HAP-1 (cell line): ENCODE measurements at regions not wholly inside any gene's neighbourhood (a gene's known extent, or its start where the extent isn't known, plus 50 kb on each side); places are given as distances from the start of the nearest gene placed in this dataset.
A peak's percentile ranks its signal among the peaks of the same experiment; 100 is the strongest.

Experiments used
- DNase-seq, 2 experiments: peaks; one replicate each; pipeline ENCODE4 v3.0.0-alpha.2; 2016 to 2020; ENCODE audit warnings: low spot score in 2 of 2
- H3K27me3 ChIP-seq: fragments of 250-450 bp; sonication (Bioruptor Pico); 2 replicates; pipeline ENCODE4 v1.5.1; 2020; ENCODE audit warnings: low read depth, mild to moderate bottlenecking, moderate library complexity
- H3K36me3 ChIP-seq: fragments of 250-450 bp; sonication (Bioruptor Pico); replicated peaks from 2 replicates; pipeline ENCODE4 v1.5.1; 2020; ENCODE audit warnings: mild to moderate bottlenecking
- H3K4me1 ChIP-seq: fragments of 250-450 bp; sonication (Bioruptor Pico); 2 replicates; pipeline ENCODE4 v1.5.1; 2020; ENCODE audit warnings: mild to moderate bottlenecking
- H3K4me3 ChIP-seq: fragments of 250-450 bp; sonication (Bioruptor Pico); 2 replicates; pipeline ENCODE4 v1.5.1; 2020; ENCODE audit warnings: mild to moderate bottlenecking, moderate library complexity
- H3K9me3 ChIP-seq: fragments of 250-450 bp; sonication (Bioruptor Pico); 2 replicates; pipeline ENCODE4 v1.5.1; 2020; ENCODE audit warnings: mild to moderate bottlenecking, moderate library complexity
- in situ Hi-C: fragments of 300-500 bp; cut with MboI; formaldehyde crosslinking; loops from 3 replicates; pipeline ENCODE4 v1.14.3; 2020; ENCODE audit warnings: low sequenced_read_pairs, inconsistent platforms, mixed read lengths

- H3K36me3 ChIP-seq = no peaks in the 10 kb centered on the region
- no peaks in the 10 kb centered on the region for H3K27me3 ChIP-seq
- H3K4me3 ChIP-seq = no peak overlapping the region
- no peak for DNase-seq
- no peaks in the 10 kb centered on the region for H3K4me1 ChIP-seq
- in situ Hi-C loops = loop anchor here (25.0 kb wide), 1 partner anchor 279 kb away; no protein-coding TSS in a partner anchor
- no peaks in the 10 kb centered on the region for H3K9me3 ChIP-seq
Observed at GRCh38 chr11:112566124-112566523, 305.5 kb upstream of the PLET1 start.

- in situ Hi-C loops = loop anchor here (25.0 kb wide), 1 partner anchor 283 kb away; no protein-coding TSS in a partner anchor
- Histone ChIP-seq H3K4me3 (no peak overlapping the region), H3K36me3 (no peaks in the 10 kb centered on the region), H3K9me3 (no peaks in the 10 kb centered on the region), H3K4me1 (no peaks in the 10 kb centered on the region), H3K27me3 (no peaks in the 10 kb centered on the region)
- DNase-seq = no peak
Observed at GRCh38 chr11:112570333-112570732, 309.7 kb upstream of the PLET1 start.

- Histone ChIP-seq H3K4me3 (no peak overlapping the region), H3K36me3 (no peaks in the 10 kb centered on the region), H3K9me3 (no peaks in the 10 kb centered on the region), H3K4me1 (no peaks in the 10 kb centered on the region), H3K27me3 (no peaks in the 10 kb centered on the region)
- in situ Hi-C loops = loop anchor here (25.0 kb wide), 1 partner anchor 708 kb away; no protein-coding TSS in a partner anchor
- no peak for DNase-seq
Observed at GRCh38 chr11:112579282-112579681, 318.6 kb upstream of the PLET1 start.

- in situ Hi-C loops = loop anchor here (25.0 kb wide), 1 partner anchor 706 kb away; no protein-coding TSS in a partner anchor
- Histone ChIP-seq H3K4me3 (no peak overlapping the region), H3K27me3 (no peaks in the 10 kb centered on the region), H3K9me3 (no peaks in the 10 kb centered on the region), H3K4me1 (no peaks in the 10 kb centered on the region), H3K36me3 (no peaks in the 10 kb centered on the region)
- no peak for DNase-seq
Observed at GRCh38 chr11:112580864-112581263, 320.2 kb upstream of the PLET1 start.

- in situ Hi-C loops = loop anchor here (25.0 kb wide), 1 partner anchor 706 kb away; no protein-coding TSS in a partner anchor
- Histone ChIP-seq H3K36me3 (no peaks in the 10 kb centered on the region), H3K9me3 (no peaks in the 10 kb centered on the region), H3K27me3 (no peaks in the 10 kb centered on the region), H3K4me3 (no peak overlapping the region), H3K4me1 (no peaks in the 10 kb centered on the region)
- no peak for DNase-seq
Observed at GRCh38 chr11:112581747-112582146, 321.1 kb upstream of the PLET1 start.

- Histone ChIP-seq H3K4me1 (no peaks in the 10 kb centered on the region), H3K27me3 (no peaks in the 10 kb centered on the region), H3K36me3 (no peaks in the 10 kb centered on the region), H3K4me3 (no peak overlapping the region), H3K9me3 (no peaks in the 10 kb centered on the region)
- in situ Hi-C loops = loop anchor here (25.0 kb wide), 1 partner anchor 705 kb away; no protein-coding TSS in a partner anchor
- no peak for DNase-seq
Observed at GRCh38 chr11:112582366-112582765, 321.7 kb upstream of the PLET1 start.

GRCh38 chr11:112583261-112583893 is 322.7 kb upstream of the PLET1 start:
- in situ Hi-C loops = loop anchor here (25.0 kb wide), 1 partner anchor 704 kb away; no protein-coding TSS in a partner anchor
- no peak for DNase-seq

GRCh38 chr11:112584672-112585071 is 324.0 kb upstream of the PLET1 start:
- Histone ChIP-seq H3K4me3 (no peak overlapping the region), H3K36me3 (no peaks in the 10 kb centered on the region), H3K9me3 (no peaks in the 10 kb centered on the region), H3K27me3 (no peaks in the 10 kb centered on the region), H3K4me1 (no peaks in the 10 kb centered on the region)
- in situ Hi-C loops = loop anchor here (25.0 kb wide), 1 partner anchor 703 kb away; no protein-coding TSS in a partner anchor
- DNase-seq = peak in 1 of 2 experiments; percentile 11

More at GRCh38 chr11:112583261-112583893, 322.7 kb upstream of the PLET1 start:
- Histone ChIP-seq H3K27me3 (no peaks in the 10 kb centered on the region), H3K36me3 (no peaks in the 10 kb centered on the region), H3K4me3 (no peak overlapping the region), H3K4me1 (no peaks in the 10 kb centered on the region), H3K9me3 (no peaks in the 10 kb centered on the region)

GRCh38 chr11:112587664-112588063 is 327.0 kb upstream of the PLET1 start:
- no peaks in the 10 kb centered on the region for H3K36me3 ChIP-seq
- no peak for DNase-seq
- in situ Hi-C loops = loop anchor here (25.0 kb wide), 1 partner anchor 700 kb away; no protein-coding TSS in a partner anchor
- H3K4me1 ChIP-seq = no peaks in the 10 kb centered on the region
- no peaks in the 10 kb centered on the region for H3K27me3 ChIP-seq
- no peak overlapping the region for H3K4me3 ChIP-seq
- H3K9me3 ChIP-seq = no peaks in the 10 kb centered on the region

- Histone ChIP-seq H3K9me3 (no peaks in the 10 kb centered on the region), H3K4me3 (no peak overlapping the region)
- peak; percentile 46 to 64 for DNase-seq
Observed at GRCh38 chr11:112588252-112588694, 327.6 kb upstream of the PLET1 start.

GRCh38 chr11:112589155-112589554 is 328.5 kb upstream of the PLET1 start:
- H3K4me3 ChIP-seq = no peak overlapping the region
- H3K9me3 ChIP-seq = no peaks in the 10 kb centered on the region
- DNase-seq = no peak
- no peaks in the 10 kb centered on the region for H3K36me3 ChIP-seq
- H3K27me3 ChIP-seq = no peaks in the 10 kb centered on the region
- in situ Hi-C loops = loop anchor here (25.0 kb wide), 1 partner anchor 698 kb away; no protein-coding TSS in a partner anchor
- H3K4me1 ChIP-seq = no peaks in the 10 kb centered on the region

More at GRCh38 chr11:112588252-112588694, 327.6 kb upstream of the PLET1 start:
- no peaks in the 10 kb centered on the region for H3K36me3 ChIP-seq
- no peaks in the 10 kb centered on the region for H3K4me1 ChIP-seq
- H3K27me3 ChIP-seq = no peaks in the 10 kb centered on the region
- in situ Hi-C loops = loop anchor here (25.0 kb wide), 1 partner anchor 699 kb away; no protein-coding TSS in a partner anchor

GRCh38 chr11:112590764-112591163 is 330.1 kb upstream of the PLET1 start:
- in situ Hi-C loops = loop anchor here (25.0 kb wide), 1 partner anchor 697 kb away; no protein-coding TSS in a partner anchor
- no peak overlapping the region for H3K4me3 ChIP-seq
- H3K4me1 ChIP-seq = no peaks in the 10 kb centered on the region
- H3K36me3 ChIP-seq = no peaks in the 10 kb centered on the region
- H3K9me3 ChIP-seq = no peaks in the 10 kb centered on the region
- DNase-seq = no peak
- no peaks in the 10 kb centered on the region for H3K27me3 ChIP-seq

- in situ Hi-C loops = loop anchor here (25.0 kb wide), 1 partner anchor 694 kb away; no protein-coding TSS in a partner anchor
- Histone ChIP-seq H3K9me3 (no peaks in the 10 kb centered on the region), H3K36me3 (no peaks in the 10 kb centered on the region)
Observed at GRCh38 chr11:112593440-112593839, 332.8 kb upstream of the PLET1 start.

GRCh38 chr11:112596324-112596723 is 335.7 kb upstream of the PLET1 start:
- in situ Hi-C loops = loop anchor here (25.0 kb wide), 1 partner anchor 691 kb away; no protein-coding TSS in a partner anchor
- Histone ChIP-seq H3K36me3 (no peaks in the 10 kb centered on the region), H3K4me1 (no peaks in the 10 kb centered on the region), H3K27me3 (peaks cover 2% of the 10 kb centered on the region; the same call in 1 of the 2 replicates), H3K4me3 (no peak overlapping the region), H3K9me3 (no peaks in the 10 kb centered on the region)
- no peak for DNase-seq

More at GRCh38 chr11:112593440-112593839, 332.8 kb upstream of the PLET1 start:
- no peak for DNase-seq
- Histone ChIP-seq H3K4me1 (no peaks in the 10 kb centered on the region), H3K27me3 (no peaks in the 10 kb centered on the region), H3K4me3 (no peak overlapping the region)
